ENCODE measurements at regions not wholly inside any gene's neighbourhood (a gene's known extent, or its start where the extent isn't known, plus 50 kb on each side); places are given as distances from the start of the nearest gene placed in this dataset.

DNA sequence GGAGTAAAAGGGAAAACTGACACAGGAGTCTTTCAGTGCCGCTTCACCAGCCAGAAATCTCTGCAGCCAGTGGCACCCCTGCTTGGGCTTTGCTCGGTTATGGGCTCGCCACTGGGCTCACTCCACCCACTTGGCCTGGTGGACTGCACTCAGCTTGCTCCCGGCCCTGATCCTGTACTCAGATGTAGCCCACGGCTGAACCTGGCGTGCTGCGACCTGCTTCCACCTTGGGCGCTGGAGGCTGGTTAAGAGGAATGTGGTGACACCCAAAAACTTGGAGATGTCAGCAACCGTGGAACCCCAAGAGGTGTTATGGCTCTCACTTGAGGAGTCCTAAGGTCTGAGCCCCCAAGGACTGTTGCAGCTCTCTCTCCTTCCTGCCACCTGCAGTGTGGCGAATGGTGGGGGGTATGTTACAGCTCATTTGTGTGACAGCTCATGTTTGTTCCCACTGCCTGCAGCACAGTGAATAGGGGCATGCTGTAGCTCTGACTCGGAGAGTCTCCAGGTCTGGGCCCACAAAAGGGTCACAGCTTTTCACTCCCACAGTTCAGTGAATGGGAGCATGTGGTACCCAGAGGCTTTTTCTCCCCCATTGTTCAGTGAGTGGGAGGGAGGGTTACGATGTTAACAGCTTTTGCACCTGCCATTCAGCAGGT is 1124.5 kb upstream of the ATXN8OS start:
- no peak overlapping the region for H3K27ac ChIP-seq
- no peaks in the 10 kb centered on the region for H3K9me3 ChIP-seq
- no peaks in the 10 kb centered on the region for H3K36me3 ChIP-seq
- WGBS = 73% methylated on average over 12 of the region's 12 CpGs
- TF ChIP-seq POLR2A (IDR thresholded peaks at IDR 0.05) (no peak), CTCF (IDR thresholded peaks at IDR 0.05) (no peak), POLR2AphosphoS5 (IDR thresholded peaks at IDR 0.05) (no peak)
- intact Hi-C loops (cut with DNase I) = no loop called here
- H3K27me3 ChIP-seq (replicated peaks; ENCODE audit: insufficient read depth) = no peaks in the 10 kb centered on the region
- no peaks in the 10 kb centered on the region for H3K4me1 ChIP-seq (replicated peaks)
- H3K4me3 ChIP-seq = no peak overlapping the region
- DNase-seq (ENCODE audit: low spot score) = no peak

GRCh38 chr13:68976287-68976686 is 1131.3 kb upstream of the ATXN8OS start:
- Histone ChIP-seq H3K27ac (no peak overlapping the region), H3K4me3 (no peak overlapping the region), H3K9me3 (no peaks in the 10 kb centered on the region), H3K27me3 (replicated peaks; ENCODE audit: insufficient read depth) (no peaks in the 10 kb centered on the region), H3K36me3 (no peaks in the 10 kb centered on the region), H3K4me1 (replicated peaks) (no peaks in the 10 kb centered on the region)
- 87% methylated on average over 2 of the region's 2 CpGs for WGBS
- intact Hi-C loops (cut with DNase I) = no loop called here
- no peak for DNase-seq (ENCODE audit: low spot score)
- TF ChIP-seq POLR2AphosphoS5 (IDR thresholded peaks at IDR 0.05) = no peak
- no peak for TF ChIP-seq CTCF (IDR thresholded peaks at IDR 0.05)
- no peak for TF ChIP-seq POLR2A (IDR thresholded peaks at IDR 0.05)

DNA sequence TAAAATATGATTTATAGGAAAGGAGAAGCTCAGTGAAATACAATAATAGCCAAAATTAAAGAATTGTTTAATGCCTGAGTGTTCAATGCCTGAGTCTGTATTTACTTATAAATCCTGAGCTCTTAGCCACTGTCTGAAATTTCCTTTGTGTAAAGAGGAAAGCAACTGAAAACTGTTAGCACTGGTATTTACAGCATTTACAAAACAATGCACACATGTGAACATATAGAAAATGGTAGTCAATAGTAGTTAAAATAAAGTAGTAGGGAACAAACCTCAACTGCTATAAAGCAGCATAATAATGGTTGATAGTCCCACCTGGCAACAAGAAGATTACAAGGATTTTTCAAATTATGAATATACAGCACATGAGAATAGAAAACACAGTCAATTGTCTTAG is 1137.1 kb upstream of the ATXN8OS start:
- TF ChIP-seq POLR2AphosphoS5 (IDR thresholded peaks at IDR 0.05) = no peak
- no peak for TF ChIP-seq POLR2A (IDR thresholded peaks at IDR 0.05)
- no peak for TF ChIP-seq CTCF (IDR thresholded peaks at IDR 0.05)
- Histone ChIP-seq H3K27me3 (replicated peaks; ENCODE audit: insufficient read depth) (no peaks in the 10 kb centered on the region), H3K4me3 (no peak overlapping the region), H3K4me1 (replicated peaks) (no peaks in the 10 kb centered on the region), H3K36me3 (no peaks in the 10 kb centered on the region), H3K9me3 (no peaks in the 10 kb centered on the region), H3K27ac (no peak overlapping the region)
- intact Hi-C loops (cut with DNase I) = no loop called here
- DNase-seq (ENCODE audit: low spot score) = no peak

GRCh38 chr13:68948586-68948985 is 1159.0 kb upstream of the ATXN8OS start:
- intact Hi-C loops (cut with DNase I) = no loop called here

More at GRCh38 chr13:68948586-68948985, 1159.0 kb upstream of the ATXN8OS start:
- H3K27me3 ChIP-seq (replicated peaks; ENCODE audit: insufficient read depth) = no peaks in the 10 kb centered on the region
- no peak overlapping the region for H3K27ac ChIP-seq
- H3K9me3 ChIP-seq = no peaks in the 10 kb centered on the region
- H3K4me1 ChIP-seq (replicated peaks) = no peaks in the 10 kb centered on the region
- H3K36me3 ChIP-seq = no peaks in the 10 kb centered on the region
- TF ChIP-seq POLR2A (IDR thresholded peaks at IDR 0.05) = no peak
- TF ChIP-seq POLR2AphosphoS5 (IDR thresholded peaks at IDR 0.05) = no peak
- no peak for TF ChIP-seq CTCF (IDR thresholded peaks at IDR 0.05)
- no peak overlapping the region for H3K4me3 ChIP-seq
- no peak for DNase-seq (ENCODE audit: low spot score)
